ENCODE measurements at regions not wholly inside any gene's neighbourhood (a gene's known extent, or its start where the extent isn't known, plus 50 kb on each side); places are given as distances from the start of the nearest gene placed in this dataset.
A peak's percentile ranks its signal among the peaks of the same experiment; 100 is the strongest.
"Not testable (repeated sequence)": the region's sequence is repeated elsewhere in the genome, so short reads cannot be mapped to it uniquely, and the experiment has no call there.

DNA sequence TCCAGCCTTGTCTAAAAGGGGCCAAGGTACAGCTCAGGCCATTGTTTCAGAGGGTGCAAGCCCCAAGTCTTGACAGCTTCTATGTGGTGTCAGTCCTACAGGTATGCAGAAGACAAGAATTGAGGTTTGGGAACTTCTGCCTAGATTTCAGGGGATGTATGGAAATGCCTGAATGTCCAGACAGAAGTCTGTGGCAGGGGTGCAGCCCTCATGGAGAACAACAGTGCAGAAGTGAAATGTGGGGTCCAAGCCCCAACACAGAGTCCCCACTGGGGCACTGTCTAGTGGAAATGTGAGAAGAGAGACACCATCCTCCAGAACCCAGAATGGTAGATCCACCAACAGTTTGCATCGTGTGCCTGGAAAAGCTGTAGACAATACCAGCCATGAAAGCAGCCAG lies 400.3 kb upstream of the CAMK1G start:
- no peaks in the 10 kb centered on the region for H3K27me3 ChIP-seq (ENCODE audit: control insufficient read depth in 1 of 2, insufficient read depth in 2 of 2, low read length in 1 of 2)
- 94 to 96% methylated on average over 1 of the region's 1 CpG for WGBS, 2 donors
- no peaks in the 10 kb centered on the region for H3K9me3 ChIP-seq (ENCODE audit: control insufficient read depth, low read length)
- no peaks in the 10 kb centered on the region for H3K36me3 ChIP-seq (ENCODE audit: control insufficient read depth in 1 of 2, insufficient read depth in 2 of 2, low read length in 1 of 2)
- H3K27ac ChIP-seq (ENCODE audit: low read depth in 1 of 2, low read length in 2 of 2): no peak overlapping the region
- intact Hi-C loops (cut with DNase I): no loop called here
- H3K4me1 ChIP-seq (ENCODE audit: control insufficient read depth in 1 of 2, insufficient read depth in 2 of 2, low read length in 2 of 2): no peaks in the 10 kb centered on the region
- ATAC-seq (ENCODE audit: low FRiP score): no peak
- no peak overlapping the region for H3K4me3 ChIP-seq (ENCODE audit: low read length in 2 of 2)
- DNase-seq: no peak

DNA sequence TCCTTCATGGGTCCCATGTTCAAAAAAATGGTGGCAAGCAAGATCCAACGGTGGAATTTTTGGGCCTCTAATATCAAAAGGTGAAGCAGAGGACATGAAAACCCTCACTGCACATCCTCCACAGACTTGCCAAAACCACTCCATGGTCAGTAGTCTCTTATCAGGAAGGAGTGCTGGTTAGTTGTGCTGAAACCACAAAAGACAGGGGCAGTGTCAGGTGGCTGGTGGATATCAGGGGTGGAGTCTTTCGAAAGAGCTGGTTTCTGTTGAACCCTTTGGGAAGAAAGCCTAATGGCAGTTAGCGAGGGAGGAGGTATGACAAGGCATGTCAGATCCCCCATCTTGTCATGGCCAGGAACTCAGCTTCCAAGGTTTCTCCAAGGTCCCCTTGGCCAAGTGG lies 395.9 kb upstream of the CAMK1G start:
- H3K27me3 ChIP-seq (ENCODE audit: control insufficient read depth in 1 of 2, insufficient read depth in 2 of 2, low read length in 1 of 2): no peaks in the 10 kb centered on the region
- intact Hi-C loops (cut with DNase I): no loop called here
- H3K27ac ChIP-seq (ENCODE audit: low read depth in 1 of 2, low read length in 2 of 2): no peak overlapping the region
- no peak for DNase-seq
- 96% methylated on average over 3 of the region's 3 CpGs for WGBS, 2 donors
- ATAC-seq (ENCODE audit: low FRiP score): no peak
- H3K4me1 ChIP-seq (ENCODE audit: control insufficient read depth in 1 of 2, insufficient read depth in 2 of 2, low read length in 2 of 2): no peaks in the 10 kb centered on the region
- H3K9me3 ChIP-seq (ENCODE audit: control insufficient read depth, low read length): no peaks in the 10 kb centered on the region
- H3K36me3 ChIP-seq (ENCODE audit: control insufficient read depth in 1 of 2, insufficient read depth in 2 of 2, low read length in 1 of 2): no peaks in the 10 kb centered on the region
- H3K4me3 ChIP-seq (ENCODE audit: low read length in 2 of 2): no peak overlapping the region

DNA sequence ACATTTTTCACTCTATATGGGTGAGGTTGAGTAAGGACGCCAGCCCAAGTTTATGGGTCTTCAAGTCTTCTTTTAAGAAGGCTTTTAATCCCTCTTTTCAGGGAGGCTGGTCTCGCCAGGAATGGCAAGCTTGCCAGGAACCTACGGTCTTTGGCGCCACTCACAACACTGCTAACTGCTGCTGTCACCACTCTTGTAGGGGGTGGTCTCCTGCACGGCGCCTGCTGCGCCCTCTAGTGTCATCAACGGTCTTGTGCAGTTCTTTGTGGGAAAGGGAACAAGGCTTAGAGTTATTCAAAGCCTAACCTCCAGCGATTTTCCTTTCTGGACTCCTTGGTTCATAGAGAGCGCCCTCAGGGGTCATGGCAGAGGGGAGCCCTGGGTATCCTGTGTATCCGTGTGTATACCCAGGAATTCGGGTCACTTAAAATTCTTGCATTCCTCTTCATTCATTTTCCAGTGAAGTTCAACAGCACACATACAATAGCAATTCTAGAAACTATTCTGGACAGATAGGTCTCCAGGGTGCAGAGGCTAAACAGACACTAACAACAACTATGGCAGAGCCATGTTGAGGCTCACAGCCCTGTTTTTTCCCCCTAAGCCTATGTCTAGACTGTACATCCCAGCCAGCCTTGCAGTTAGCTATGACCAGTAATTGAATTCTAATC lies 392.8 kb upstream of the CAMK1G start:
- intact Hi-C loops (cut with DNase I): loop anchor here (5.0 kb wide), 2 partner anchors 108 to 538 kb away; no protein-coding TSS in a partner anchor
- no peaks in the 10 kb centered on the region for H3K27me3 ChIP-seq (ENCODE audit: control insufficient read depth in 1 of 2, insufficient read depth in 2 of 2, low read length in 1 of 2)
- DNase-seq (peak; percentile 62 to 83), ATAC-seq (ENCODE audit: low FRiP score) (peak; percentile 69)
- H3K36me3 ChIP-seq (ENCODE audit: control insufficient read depth in 1 of 2, insufficient read depth in 2 of 2, low read length in 1 of 2): no peaks in the 10 kb centered on the region
- H3K4me3 ChIP-seq (ENCODE audit: low read length in 2 of 2): no peak overlapping the region
- 13 to 14% methylated on average over 12 of the region's 12 CpGs for WGBS, 2 donors
- peaks cover 3% of the 10 kb centered on the region for H3K9me3 ChIP-seq (ENCODE audit: control insufficient read depth, low read length)
- H3K27ac ChIP-seq (ENCODE audit: low read depth in 1 of 2, low read length in 2 of 2): no peak overlapping the region
- H3K4me1 ChIP-seq (ENCODE audit: control insufficient read depth in 1 of 2, insufficient read depth in 2 of 2, low read length in 2 of 2): no peaks in the 10 kb centered on the region

DNA sequence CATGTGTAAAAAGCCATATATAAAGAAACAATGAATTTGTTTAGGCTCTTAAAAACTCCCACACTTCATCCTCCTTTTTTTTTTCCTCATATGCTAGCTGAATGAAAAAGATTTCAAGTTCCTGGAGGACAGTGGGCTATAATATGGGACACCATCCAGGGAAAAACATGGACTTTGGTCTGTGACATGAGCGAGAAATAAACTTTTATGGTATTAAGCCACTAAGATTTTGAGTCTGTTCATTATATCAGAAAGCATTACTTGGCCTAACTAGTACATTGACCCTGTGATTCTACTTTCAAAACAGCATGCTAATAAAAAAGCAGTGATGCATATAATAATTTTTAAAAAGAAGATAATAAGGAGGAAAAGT lies 392.3 kb upstream of the CAMK1G start:
- Histone ChIP-seq H3K36me3 (ENCODE audit: control insufficient read depth in 1 of 2, insufficient read depth in 2 of 2, low read length in 1 of 2) (no peaks in the 10 kb centered on the region), H3K4me1 (ENCODE audit: control insufficient read depth in 1 of 2, insufficient read depth in 2 of 2, low read length in 2 of 2) (no peaks in the 10 kb centered on the region), H3K27me3 (ENCODE audit: control insufficient read depth in 1 of 2, insufficient read depth in 2 of 2, low read length in 1 of 2) (no peaks in the 10 kb centered on the region), H3K27ac (ENCODE audit: low read depth in 1 of 2, low read length in 2 of 2) (no peak overlapping the region), H3K4me3 (ENCODE audit: low read length in 2 of 2) (no peak overlapping the region), H3K9me3 (ENCODE audit: control insufficient read depth, low read length) (peaks cover 6% of the 10 kb centered on the region)
- ATAC-seq (ENCODE audit: low FRiP score) (no peak), DNase-seq (no peak)
- WGBS, 2 donors: 90 to 91% methylated on average over 1 of the region's 1 CpG
- intact Hi-C loops (cut with DNase I): loop anchor here (5.0 kb wide), 2 partner anchors 109 to 539 kb away; no protein-coding TSS in a partner anchor

DNA sequence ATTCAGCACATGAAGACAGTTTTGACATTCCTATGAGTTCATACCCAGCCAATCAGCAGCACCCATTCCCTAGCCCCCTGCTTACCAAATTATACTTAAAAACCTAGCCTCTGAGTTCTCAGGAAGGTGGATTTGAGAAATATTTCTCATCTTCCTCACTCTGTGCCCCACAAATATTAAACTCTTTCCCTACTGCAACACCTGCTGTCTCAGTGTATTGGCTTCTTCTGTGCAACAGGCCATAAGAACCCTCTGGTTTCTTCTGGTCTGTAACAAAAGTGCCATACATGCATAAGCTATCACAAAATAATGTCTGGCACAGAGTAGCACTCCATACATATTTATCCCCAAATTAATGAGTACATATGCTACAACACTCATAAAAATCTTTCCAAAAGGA lies 387.4 kb upstream of the CAMK1G start:
- DNase-seq: no peak
- Histone ChIP-seq H3K4me1 (ENCODE audit: control insufficient read depth in 1 of 2, insufficient read depth in 2 of 2, low read length in 2 of 2) (no peaks in the 10 kb centered on the region), H3K9me3 (ENCODE audit: control insufficient read depth, low read length) (peaks cover 6% of the 10 kb centered on the region), H3K36me3 (ENCODE audit: control insufficient read depth in 1 of 2, insufficient read depth in 2 of 2, low read length in 1 of 2) (no peaks in the 10 kb centered on the region), H3K27me3 (ENCODE audit: control insufficient read depth in 1 of 2, insufficient read depth in 2 of 2, low read length in 1 of 2) (no peaks in the 10 kb centered on the region), H3K27ac (ENCODE audit: low read depth in 1 of 2, low read length in 2 of 2) (no peak overlapping the region), H3K4me3 (ENCODE audit: low read length in 2 of 2) (no peak overlapping the region)
- no peak for ATAC-seq (ENCODE audit: low FRiP score)
- intact Hi-C loops (cut with DNase I): no loop called here

DNA sequence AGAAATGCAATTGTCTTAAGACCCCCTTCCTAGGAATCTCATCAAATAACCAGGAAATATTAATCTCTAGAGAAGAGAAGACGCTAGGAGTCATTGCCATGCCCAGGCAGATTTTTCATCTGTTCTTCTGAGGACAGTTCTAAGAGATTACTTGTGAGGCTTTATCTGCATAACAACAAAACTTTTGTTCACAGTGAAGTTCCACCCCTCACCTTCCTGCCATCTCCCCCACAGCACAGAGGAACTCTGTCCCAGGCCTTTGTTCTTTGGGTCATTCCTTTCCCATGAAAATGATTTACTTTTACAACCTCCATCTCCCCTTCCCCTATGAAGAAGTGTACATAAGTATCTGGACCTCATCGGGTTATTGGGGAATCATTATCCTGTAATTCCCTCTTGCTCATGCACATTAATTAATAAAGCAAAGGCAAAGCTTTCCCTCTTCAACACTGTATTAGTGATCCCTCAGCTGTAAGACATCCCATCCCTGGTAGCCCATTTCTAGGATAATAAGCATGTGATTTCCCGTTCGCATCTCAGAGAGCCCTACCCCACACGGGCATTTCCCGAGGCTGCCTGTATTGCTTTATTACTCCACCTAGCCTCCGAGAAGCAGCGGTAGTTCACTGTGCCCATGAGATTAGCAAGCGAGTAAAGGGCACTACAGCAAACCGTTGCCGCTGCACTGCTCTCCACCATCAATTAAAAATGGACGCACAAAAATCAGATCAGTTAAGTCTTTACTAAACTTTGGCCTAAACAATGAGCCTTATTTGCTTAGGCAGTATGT lies 384.4 kb upstream of the CAMK1G start:
- Histone ChIP-seq H3K4me1 (ENCODE audit: control insufficient read depth in 1 of 2, insufficient read depth in 2 of 2, low read length in 2 of 2) (no peaks in the 10 kb centered on the region), H3K9me3 (ENCODE audit: control insufficient read depth, low read length) (peaks cover 6% of the 10 kb centered on the region), H3K27me3 (ENCODE audit: control insufficient read depth in 1 of 2, insufficient read depth in 2 of 2, low read length in 1 of 2) (no peaks in the 10 kb centered on the region), H3K4me3 (ENCODE audit: low read length in 2 of 2) (no peak overlapping the region), H3K36me3 (ENCODE audit: control insufficient read depth in 1 of 2, insufficient read depth in 2 of 2, low read length in 1 of 2) (no peaks in the 10 kb centered on the region), H3K27ac (ENCODE audit: low read depth in 1 of 2, low read length in 2 of 2) (no peak overlapping the region)
- DNase-seq (no peak), ATAC-seq (ENCODE audit: low FRiP score) (no peak)
- 62 to 68% methylated on average over 12 of the region's 12 CpGs for WGBS, 2 donors
- intact Hi-C loops (cut with DNase I): no loop called here

DNA sequence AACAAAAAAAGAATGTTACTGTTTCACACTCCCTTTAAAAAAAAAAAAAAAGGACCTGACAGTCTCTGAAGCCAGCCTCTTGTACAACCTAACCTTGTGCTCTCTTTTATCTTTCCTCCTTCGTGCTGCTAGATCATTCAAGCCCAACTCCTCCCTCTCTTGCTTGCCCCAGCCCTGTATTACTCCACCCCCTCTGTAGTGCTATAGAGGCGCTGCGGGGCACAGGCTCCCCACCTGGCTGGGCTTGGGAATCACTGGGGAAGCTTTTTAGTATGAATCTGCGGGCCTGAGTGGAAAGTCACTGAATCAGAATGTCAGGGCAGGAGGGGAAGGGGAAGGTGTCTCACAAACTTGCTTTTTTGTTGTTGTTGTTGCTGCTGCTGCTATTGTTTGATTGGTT lies 383.7 kb upstream of the CAMK1G start:
- H3K4me1 ChIP-seq (ENCODE audit: control insufficient read depth in 1 of 2, insufficient read depth in 2 of 2, low read length in 2 of 2): no peaks in the 10 kb centered on the region
- H3K27ac ChIP-seq (ENCODE audit: low read depth in 1 of 2, low read length in 2 of 2): no peak overlapping the region
- H3K4me3 ChIP-seq (ENCODE audit: low read length in 2 of 2): no peak overlapping the region
- H3K27me3 ChIP-seq (ENCODE audit: control insufficient read depth in 1 of 2, insufficient read depth in 2 of 2, low read length in 1 of 2): no peaks in the 10 kb centered on the region
- no peaks in the 10 kb centered on the region for H3K36me3 ChIP-seq (ENCODE audit: control insufficient read depth in 1 of 2, insufficient read depth in 2 of 2, low read length in 1 of 2)
- ATAC-seq (ENCODE audit: low FRiP score): no peak
- WGBS, 2 donors: 49 to 53% methylated on average over 4 of the region's 4 CpGs
- intact Hi-C loops (cut with DNase I): loop anchor here (10.0 kb wide), 1 partner anchor 1175 kb away; no protein-coding TSS in a partner anchor
- H3K9me3 ChIP-seq (ENCODE audit: control insufficient read depth, low read length): peaks cover 6% of the 10 kb centered on the region
- no peak for DNase-seq

DNA sequence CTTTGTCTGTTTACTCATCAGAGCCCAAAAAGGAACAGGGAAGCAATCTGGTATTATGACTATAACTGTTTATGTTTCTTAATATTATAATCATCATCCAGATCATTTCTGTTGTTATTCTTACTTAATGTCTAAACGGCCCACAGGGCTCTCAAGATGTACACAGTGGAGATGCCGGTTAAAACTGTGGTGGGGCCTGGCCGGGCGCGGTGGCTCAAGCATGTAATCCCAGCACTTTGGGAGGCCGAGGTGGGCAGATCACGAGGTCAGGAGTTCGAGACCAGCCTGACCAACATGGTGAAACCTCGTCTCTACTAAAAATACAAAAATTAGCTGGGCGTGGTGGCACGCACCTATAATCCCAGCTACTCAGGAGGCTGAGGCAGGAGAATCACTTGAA lies 381.2 kb upstream of the CAMK1G start:
- not testable (repeated sequence) for H3K27me3 ChIP-seq (ENCODE audit: control insufficient read depth in 1 of 2, insufficient read depth in 2 of 2, low read length in 1 of 2); H3K27ac ChIP-seq (ENCODE audit: low read depth in 1 of 2, low read length in 2 of 2); H3K36me3 ChIP-seq (ENCODE audit: control insufficient read depth in 1 of 2, insufficient read depth in 2 of 2, low read length in 1 of 2); H3K4me3 ChIP-seq (ENCODE audit: low read length in 2 of 2); H3K9me3 ChIP-seq (ENCODE audit: control insufficient read depth, low read length); ATAC-seq (ENCODE audit: low FRiP score); H3K4me1 ChIP-seq (ENCODE audit: control insufficient read depth in 1 of 2, insufficient read depth in 2 of 2, low read length in 2 of 2); DNase-seq
- intact Hi-C loops (cut with DNase I): loop anchor here (10.0 kb wide), 1 partner anchor 1178 kb away; no protein-coding TSS in a partner anchor
- WGBS, 2 donors: 82% methylated on average over 9 to 11 of the region's 11 CpGs
